Stimulated activated CD8-positive, alpha-beta memory T cell treated with anti-CD3 and anti-CD28 coated beads, Interleukin-7, amount 100 ng/mL, for 24 hours (primary cell): ENCODE measurements at regions not wholly inside any gene's neighbourhood (a gene's known extent, or its start where the extent isn't known, plus 50 kb on each side); places are given as distances from the start of the nearest gene placed in this dataset.

Source experiments
- DNase-seq: peaks from one replicate; pipeline ENCODE4 v3.0.0-alpha.2; 2020; ENCODE audit warnings: low read depth

- no peak for DNase-seq
Observed at GRCh38 chr3:104854468-104854867, 512.2 kb upstream of the ALCAM start.

- no peak for DNase-seq
Observed at GRCh38 chr3:104855702-104856101, 511.0 kb upstream of the ALCAM start.

- DNase-seq = no peak
Observed at GRCh38 chr3:104856741-104857140, 510.0 kb upstream of the ALCAM start.

- no peak for DNase-seq
Observed at GRCh38 chr3:104868291-104868690, 498.4 kb upstream of the ALCAM start.

- DNase-seq = no peak
Observed at GRCh38 chr3:104870276-104870675, 496.4 kb upstream of the ALCAM start.

GRCh38 chr3:104873331-104873730 lies 493.4 kb upstream of the ALCAM start:
- no peak for DNase-seq

- DNase-seq = no peak
Observed at GRCh38 chr3:104878395-104878794, 488.3 kb upstream of the ALCAM start.

GRCh38 chr3:104879919-104880318 lies 486.8 kb upstream of the ALCAM start:
- DNase-seq = no peak

- no peak for DNase-seq
Observed at GRCh38 chr3:104885214-104885814, 481.4 kb upstream of the ALCAM start.

- DNase-seq = no peak
Observed at GRCh38 chr3:104886220-104886995, 480.3 kb upstream of the ALCAM start.

- no peak for DNase-seq
Observed at GRCh38 chr3:104887069-104887468, 479.6 kb upstream of the ALCAM start.

GRCh38 chr3:104887619-104888018 lies 479.1 kb upstream of the ALCAM start:
- DNase-seq = no peak

GRCh38 chr3:104892044-104892443 lies 474.7 kb upstream of the ALCAM start:
- no peak for DNase-seq

GRCh38 chr3:104896624-104897023 lies 470.1 kb upstream of the ALCAM start:
- DNase-seq = no peak

GRCh38 chr3:104901396-104901795 lies 465.3 kb upstream of the ALCAM start:
- DNase-seq = no peak

GRCh38 chr3:104903064-104903463 lies 463.6 kb upstream of the ALCAM start:
- no peak for DNase-seq

- DNase-seq = no peak
Observed at GRCh38 chr3:104906001-104906639, 460.6 kb upstream of the ALCAM start.

GRCh38 chr3:104907507-104907906 lies 459.2 kb upstream of the ALCAM start:
- no peak for DNase-seq

GRCh38 chr3:104908761-104909160 lies 457.9 kb upstream of the ALCAM start:
- DNase-seq = no peak

- no peak for DNase-seq
Observed at GRCh38 chr3:104909198-104909597, 457.5 kb upstream of the ALCAM start.

- DNase-seq = no peak
Observed at GRCh38 chr3:104909721-104910120, 457.0 kb upstream of the ALCAM start.

- no peak for DNase-seq
Observed at GRCh38 chr3:104911376-104911775, 455.3 kb upstream of the ALCAM start.

- DNase-seq = no peak
Observed at GRCh38 chr3:104916971-104917370, 449.7 kb upstream of the ALCAM start.
